ENCODE measurements at regions not wholly inside any gene's neighbourhood (a gene's known extent, or its start where the extent isn't known, plus 50 kb on each side); places are given as distances from the start of the nearest gene placed in this dataset.

GRCh38 chr5:130714200-130714599 lies 450.9 kb downstream of the HINT1 start:
- TF ChIP-seq RAD21 (IDR thresholded peaks at IDR 0.05; ENCODE audit: low read depth) (no peak), CTCF (IDR thresholded peaks at IDR 0.05 in 2 of 3, conservative IDR thresholded peaks at IDR 0.05 in 1 of 3; ENCODE audit: borderline replicate concordance in 1 of 3, insufficient read depth in 1 of 3, low read depth in 2 of 3, low read length in 2 of 3) (no peak), EZH2 (IDR thresholded peaks at IDR 0.05) (no peak), ELF1 (IDR thresholded peaks at IDR 0.05; ENCODE audit: borderline replicate concordance, low read depth) (no peak)

Measured in HCT116 (cell line).